Dermis blood vessel endothelial cell (primary cell): ENCODE measurements at regions not wholly inside any gene's neighbourhood (a gene's known extent, or its start where the extent isn't known, plus 50 kb on each side); places are given as distances from the start of the nearest gene placed in this dataset.
"Not testable (repeated sequence)": the region's sequence is repeated elsewhere in the genome, so short reads cannot be mapped to it uniquely, and the experiment has no call there.

Experiments used
- DNase-seq: peaks from one replicate; pipeline ENCODE4 v3.0.0; 2010

DNA sequence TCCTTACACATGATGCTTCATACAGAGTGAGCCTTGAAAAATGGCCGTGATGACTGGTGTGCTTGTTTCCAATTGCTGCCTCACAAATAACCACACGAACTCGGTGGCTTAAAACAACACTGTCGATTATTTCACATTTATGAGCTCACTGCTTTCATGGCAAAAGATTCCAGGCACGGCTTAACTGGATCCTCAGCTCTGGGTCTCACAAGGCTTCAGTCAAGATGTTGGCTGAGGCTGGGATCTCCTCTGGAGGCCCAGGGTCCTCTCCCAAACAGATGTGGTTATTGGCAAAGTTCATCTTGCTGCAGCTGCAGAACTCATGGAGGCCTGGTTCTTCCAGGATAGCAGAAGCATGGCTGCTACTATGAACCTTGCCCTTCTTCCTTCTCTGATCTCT, 144.6 kb downstream of the TFAP2C start:
- no peak for DNase-seq

DNA sequence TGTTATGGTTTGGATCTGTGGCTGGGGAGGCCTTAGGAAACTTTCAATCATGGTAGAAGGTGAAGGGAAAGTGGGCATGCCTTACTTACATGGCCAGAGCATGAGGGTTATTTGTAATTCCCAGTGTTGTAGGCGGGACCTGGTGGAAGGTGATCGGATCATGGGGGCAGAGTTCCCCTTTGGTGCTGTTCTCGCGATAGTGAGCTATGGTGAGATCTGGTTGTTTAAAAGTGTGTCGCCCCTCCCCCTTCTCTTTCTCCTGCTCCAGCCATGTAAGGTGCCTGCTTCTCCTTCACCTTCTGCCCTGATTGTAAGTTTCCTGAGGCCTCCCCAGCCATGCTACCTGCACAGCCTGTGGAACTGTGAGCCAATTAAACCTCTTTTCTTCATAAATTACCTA, 145.8 kb downstream of the TFAP2C start:
- DNase-seq, result no peak

DNA sequence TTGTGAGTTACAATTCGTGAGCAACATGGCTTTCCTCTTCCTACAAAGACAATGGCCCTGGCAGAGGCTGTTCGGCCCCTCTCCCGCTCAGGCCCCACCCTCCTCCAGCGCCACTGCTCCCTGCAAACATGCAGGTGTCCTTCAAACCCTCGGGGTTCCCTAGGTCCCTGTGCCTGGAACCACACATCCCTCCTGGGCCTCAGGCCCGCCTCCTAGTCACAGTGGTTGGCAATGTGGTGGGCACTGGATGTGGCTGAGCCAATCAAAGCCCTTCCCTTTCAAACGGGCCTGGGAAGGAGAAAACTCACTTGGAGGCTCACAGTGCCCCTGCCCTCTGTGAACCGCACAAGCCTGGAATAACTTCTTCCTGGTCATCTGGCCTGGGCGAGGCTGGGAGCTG, 147.2 kb downstream of the TFAP2C start:
- DNase-seq, result no peak

DNA sequence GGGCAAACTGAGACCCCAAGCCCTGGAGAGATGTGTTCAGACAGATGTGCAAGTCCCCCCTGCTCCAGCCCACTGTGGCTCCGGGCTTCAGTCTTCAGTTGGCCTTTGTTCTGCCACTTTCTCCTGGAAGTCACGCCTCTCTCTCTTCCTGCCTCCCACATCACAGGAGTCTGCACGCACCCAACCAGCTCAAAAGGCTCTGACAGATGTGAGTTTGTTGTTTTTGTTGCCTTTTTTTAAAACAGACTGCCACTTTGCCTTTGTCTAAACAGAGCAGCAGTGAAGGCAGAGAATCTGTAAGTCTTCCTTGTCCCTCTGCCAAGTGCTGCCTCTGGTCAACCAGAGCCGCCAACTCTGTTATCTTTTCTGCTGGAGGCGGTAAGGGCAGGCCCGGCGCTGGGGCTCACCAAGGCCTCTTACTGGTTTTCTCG, 149.7 kb downstream of the TFAP2C start:
- DNase-seq, result peak; percentile 21

DNA sequence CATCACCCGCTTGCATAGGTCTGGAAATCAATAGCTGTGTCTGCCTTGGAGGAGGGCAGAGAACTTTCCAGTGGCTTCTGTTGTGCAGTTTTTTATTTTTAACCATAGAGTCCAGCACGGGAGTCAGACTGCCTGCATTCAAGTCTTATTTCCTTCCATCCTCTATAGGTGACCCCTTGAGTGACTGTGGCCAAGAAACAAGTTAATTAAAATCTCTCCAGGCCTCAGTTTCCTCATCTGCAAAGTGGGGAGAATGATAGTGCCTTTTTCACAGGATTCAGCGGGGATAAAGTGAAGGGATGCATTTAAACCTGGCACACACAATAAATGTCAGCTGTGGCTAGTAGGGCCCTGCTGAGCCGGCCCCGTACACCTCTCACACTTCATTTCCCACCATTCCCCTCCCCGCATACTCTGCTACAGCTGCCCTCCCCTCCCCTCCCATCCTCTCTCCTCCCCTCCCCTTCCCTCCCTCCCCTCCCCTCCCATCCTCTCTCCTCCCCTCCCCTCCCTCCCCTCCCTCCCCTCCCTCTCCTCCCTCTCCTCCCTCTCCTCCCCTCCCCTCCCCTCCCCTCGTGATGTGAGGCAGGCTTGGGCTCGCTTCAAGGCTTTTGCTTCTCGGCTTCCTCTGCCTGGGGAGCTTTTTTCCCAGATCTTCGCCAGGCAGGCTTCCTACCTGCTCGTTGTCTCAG, 150.5 kb downstream of the TFAP2C start:
- no peak for DNase-seq

DNA sequence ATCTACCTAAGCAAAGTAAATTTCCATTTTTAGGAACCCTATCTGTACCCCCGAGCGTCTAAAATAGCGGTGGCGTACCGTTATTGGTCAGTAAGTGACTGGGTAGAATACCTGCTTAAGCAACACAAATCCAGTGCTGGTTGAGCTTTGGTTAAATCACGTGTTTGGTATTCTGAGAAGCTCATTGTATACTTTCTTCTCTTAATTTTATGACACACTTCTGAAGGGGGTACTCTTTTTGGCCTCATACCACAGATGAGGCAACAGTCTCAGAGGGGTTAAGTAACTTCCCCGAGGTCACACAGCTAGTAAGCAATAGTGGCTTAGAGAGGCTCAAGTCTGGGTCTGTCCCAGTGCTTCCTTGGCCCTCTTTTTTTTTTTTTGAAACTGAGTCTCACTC, 151.2 kb downstream of the TFAP2C start:
- DNase-seq, result no peak

DNA sequence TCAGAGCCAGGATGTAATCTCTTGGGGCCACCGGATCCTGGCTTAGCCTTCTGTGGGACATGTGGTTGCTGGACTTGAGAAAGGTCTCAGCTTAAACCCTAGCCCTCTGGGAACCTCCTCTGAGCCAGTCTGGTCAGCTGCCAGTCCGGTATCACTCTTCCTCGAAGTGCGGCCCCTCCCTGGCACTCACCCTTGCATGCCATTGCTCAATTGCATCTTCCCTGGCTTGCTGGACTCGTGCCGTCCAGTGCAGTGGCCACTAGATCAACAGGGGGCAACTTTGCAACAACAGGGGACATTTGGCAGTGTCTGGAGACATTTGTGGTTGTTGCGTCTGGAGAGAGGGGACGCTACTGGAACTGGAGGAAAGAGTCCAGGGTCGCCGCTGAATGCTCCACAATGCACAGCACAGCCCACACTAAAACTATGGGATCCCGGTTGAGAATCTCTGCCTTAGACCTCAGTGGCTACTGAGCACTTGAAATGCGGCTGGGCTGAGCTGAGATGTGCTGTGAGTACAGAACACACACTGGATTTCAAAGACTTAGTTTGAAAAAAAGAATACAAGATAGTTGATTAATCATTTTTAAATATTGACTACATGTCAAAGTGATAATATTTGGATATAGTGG, 152.1 kb downstream of the TFAP2C start:
- DNase-seq, result no peak

DNA sequence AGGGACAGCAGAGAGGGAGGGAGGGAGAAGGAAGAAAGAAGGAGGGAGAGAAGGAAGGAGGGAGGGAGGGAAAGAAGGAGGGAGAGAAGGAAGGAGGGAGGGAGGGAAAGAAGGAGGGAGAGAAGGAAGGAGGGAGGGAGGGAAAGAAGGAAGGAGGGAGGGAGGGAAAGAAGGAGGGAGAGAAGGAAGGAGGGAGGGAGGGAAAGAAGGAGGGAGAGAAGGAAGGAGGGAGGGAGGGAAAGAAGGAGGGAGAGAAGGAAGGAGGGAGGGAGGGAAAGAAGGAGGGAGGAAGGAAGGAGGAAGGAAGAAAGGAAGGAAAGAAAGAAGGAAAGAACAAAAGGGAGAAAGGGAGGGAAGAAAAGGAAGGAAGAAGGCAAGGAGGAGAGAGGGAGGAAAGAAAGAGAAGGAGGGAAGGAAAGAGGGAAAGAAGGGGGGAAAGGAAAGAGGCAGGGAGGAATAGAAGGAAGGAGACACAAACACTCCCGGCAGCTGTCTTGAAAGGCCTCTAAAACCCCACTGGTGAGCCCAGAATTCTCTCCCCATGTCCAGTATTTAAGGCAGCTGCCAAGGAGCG, 153.0 kb downstream of the TFAP2C start:
- not testable (repeated sequence) for DNase-seq

DNA sequence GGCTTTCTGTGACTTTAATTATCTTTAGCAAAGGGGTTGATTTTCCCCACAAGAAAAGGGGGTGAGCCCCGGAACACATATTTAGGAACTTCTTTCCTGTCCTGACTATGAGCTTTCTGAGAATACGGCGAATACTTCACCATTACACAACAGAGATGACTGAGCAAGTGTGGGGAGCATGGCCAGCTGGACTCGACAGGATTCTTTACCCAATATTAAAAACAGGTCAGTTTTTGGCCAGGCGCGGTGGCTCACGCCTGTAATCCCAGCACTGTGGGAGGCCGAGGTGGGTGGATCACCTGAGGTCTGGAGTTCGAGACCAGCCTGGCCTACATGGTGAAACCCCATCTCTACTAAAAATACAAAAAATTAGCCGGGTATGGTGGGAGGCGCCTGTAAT, 153.7 kb downstream of the TFAP2C start:
- not testable (repeated sequence) for DNase-seq

DNA sequence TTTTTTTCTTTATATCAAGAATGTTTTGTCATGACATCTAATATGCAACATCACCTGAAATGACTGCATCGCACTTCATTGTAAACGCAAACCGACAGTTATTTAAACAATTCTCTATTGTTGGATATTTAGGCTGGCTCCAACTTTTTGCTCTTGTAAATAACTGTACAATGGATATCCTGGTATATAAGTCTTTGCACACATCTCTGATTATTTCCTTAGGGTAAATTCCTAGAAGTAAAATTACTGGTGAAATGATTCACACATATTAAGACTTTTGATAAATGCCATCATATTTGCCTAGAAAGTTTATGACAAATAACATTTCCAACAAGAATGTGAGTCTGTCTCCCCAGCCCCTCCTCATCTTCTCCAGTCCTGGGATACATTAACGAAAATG, 154.7 kb downstream of the TFAP2C start:
- no peak for DNase-seq

DNA sequence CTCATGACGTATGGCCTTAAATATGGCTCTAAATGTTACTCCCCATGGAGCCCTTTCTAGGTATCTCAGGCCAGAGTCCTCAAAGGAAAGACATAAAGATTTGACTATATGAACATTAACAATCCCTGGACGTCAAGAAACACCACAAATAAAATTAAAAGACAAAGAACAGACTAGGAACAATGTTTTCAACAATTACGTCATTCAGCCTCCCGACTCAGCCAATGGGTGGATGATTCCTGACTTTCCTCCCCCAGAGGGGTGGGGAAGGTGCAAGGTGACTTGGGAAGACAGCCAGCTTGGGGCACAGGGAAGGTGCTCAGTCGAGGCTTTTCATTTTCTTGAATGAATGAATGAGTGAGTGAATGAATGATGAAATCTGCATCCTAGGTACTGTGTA, 157.4 kb downstream of the TFAP2C start:
- no peak for DNase-seq

DNA sequence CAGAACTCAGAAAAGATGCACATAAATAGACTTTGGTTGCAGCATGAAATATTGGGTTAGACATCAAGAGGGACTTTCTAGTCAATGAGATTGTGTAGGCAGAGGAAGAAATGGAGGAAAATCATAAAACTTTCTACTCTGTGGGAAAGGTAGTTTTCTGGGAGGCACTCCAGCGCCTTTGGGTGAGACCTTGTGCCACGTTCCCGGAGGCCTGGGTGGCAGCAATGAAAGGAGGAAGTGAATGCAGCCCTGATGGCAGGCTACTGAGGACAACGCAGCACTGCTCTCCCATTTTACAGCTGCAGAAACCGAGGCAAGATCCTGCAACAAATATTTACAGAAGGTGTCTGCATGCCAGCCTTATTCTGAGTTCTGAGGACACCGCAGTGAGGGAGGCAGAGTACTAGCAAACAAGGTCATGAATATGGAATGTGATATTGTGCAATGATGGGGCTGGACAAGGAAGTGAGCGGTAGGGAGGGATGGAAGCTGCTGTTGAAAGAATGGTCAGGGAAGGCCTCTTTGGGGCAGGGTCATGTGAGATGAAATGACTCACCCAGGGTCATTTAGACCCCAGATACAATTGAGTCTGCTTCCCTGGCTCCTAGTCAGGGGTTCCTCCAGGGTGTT, 159.1 kb downstream of the TFAP2C start:
- DNase-seq, result peak; percentile 67

DNA sequence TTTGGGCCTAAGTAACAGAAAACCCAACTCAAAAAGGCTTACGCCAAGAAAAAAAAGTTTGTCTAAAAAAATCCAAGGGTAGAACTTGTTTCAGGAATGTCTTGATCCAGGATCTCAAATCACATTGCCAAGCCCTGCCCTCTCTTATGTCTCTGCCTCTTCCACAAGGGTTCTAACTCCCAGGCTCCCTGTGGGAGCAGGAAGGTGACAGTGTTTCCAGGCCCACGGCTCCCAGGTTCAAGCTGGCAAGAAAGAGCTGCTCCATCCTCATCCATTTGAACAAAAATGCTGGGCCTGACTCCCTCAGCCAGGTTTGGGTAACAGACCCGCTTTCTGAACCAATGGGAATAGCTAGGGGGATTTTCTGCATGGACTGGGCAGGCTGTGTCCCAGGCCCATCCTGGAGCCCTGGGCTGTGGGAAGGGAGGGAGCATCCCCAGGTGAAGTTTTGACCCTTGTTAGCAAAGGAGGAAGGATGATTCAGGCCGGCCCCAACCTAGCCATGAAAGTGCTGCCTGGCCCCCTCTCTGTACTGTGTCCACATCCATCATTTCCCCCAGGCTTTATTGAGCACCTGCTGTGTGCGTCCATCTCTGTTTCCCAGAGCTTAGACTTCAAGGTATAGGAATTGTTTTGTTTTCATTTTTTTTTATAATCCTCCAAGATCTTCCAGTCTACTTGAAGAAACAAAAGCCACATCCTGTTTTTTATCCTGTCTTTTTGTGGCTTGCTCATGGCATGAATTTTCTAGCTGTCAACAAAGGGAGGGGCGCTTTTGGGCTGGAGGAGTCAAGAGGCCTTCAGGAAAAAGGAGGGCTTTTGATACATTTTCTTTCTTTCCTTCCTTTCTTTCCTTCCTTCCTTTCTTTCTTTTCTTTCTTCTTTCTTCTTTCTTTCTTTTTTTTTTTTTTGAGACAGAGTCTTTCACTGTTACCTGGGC, 159.8 kb downstream of the TFAP2C start:
- no peak for DNase-seq

DNA sequence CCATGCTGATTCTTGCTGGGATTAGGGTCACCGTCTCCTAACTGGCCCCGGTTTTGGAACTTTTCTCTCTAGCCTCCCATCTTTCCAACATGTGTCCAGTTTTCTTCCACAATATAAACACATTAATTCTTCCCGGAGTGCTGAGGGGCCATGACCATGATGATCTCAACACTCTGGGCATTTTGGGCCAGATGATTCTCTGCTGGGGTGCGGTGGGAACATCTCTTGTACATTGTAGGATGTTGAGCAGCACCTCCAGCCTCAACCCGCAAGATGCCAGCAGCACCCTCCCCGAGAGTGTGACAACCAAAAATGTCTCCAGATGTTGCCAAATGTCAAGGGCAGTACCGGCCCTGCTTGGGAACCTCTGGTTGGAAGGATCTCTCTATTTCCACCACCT, 164.8 kb downstream of the TFAP2C start:
- DNase-seq, result no peak

DNA sequence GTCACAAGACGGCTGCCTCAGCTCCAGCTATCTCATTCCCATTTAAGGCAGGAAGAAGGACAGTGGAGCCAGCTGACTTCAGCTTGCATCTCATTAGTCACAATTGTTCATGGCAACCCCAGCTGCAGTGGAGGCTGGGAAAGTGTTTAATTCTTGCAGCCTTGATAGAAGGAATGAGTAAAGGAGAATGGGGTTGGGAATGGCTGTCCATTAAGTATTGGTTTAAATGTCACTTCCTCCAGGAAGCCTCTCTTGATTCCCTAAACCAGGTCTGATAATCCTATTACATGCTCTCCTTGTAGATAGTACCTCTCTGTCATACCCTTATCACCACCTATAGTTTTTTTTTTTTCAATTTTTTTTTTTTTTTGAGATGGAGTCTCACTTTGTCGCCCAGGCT, 166.4 kb downstream of the TFAP2C start:
- DNase-seq, result no peak

DNA sequence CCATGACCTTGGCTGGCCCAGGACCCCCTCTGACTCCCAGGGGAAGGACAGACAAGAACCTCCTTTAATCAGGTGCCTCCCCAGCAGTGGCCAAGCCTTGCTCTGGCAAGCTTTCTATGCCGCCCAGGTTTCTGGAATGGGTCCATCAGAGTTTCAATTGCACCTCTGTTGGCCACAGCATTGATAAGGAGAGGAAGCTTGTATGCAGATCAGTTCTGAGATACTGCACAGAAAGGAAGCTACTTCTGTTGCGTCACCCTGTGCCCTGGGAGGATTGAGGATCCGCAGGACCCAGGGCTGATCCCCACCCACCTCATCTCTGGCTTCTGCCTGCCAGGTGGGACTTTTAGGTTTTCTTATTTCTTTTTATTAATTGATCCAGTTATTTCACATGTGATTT, 167.2 kb downstream of the TFAP2C start:
- DNase-seq, result no peak

DNA sequence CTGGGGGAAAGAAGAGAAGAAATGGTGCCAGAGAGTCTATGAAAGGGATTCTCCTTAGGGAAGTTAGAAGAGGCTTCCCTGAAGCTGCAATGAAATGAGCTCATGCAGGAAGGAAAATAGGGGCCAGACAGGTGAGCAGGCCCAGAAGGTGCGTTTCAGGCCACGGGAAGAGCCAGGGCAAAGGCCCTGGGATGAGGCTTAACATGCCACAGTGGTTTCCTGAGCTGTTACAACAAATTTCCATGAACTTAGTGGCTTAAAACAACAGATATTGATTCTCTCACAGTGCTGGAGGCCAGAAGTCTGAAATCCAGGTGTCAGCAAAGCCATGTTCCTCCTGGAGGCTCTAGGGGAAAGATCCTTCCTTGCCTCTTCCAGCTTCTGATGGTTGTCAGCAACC, 167.9 kb downstream of the TFAP2C start:
- no peak for DNase-seq

DNA sequence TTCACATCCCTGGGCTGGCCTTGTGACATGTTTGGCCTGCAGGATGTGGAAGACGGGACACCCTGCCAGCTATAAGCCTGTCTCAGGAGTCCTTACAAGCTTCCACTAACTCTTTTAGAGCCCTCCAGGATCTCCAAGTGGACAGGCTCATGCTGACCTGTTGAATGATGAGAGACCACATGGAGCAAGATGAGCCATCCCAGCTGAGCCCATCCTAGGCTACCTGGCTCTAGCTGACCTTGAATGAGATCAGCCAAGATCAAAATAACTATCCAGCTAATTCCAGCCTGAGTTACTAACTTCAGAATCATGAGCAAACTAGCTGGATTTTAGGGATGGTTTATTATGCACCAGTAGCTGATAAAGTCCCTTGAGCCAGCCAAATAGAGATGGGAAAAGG, 169.5 kb downstream of the TFAP2C start:
- no peak for DNase-seq

DNA sequence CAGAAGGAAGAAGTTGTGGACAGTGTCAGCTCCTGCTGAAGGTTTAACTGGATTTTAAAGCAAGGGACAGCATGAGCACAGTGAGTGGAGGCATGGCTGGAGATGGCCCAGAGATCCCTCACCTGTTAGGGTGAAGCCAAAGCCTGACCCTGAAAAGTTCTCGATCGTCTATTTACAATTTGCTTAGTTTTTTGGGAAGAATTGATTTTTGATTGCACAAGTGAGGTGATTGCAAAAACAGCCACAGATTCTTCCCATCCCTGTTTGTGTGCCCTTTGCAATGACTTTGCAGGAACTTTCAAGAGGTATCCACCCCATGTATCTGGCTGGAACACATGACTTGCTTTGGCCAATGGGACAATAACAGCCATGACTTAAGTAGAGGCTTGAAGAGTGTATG, 170.1 kb downstream of the TFAP2C start:
- DNase-seq, result no peak

DNA sequence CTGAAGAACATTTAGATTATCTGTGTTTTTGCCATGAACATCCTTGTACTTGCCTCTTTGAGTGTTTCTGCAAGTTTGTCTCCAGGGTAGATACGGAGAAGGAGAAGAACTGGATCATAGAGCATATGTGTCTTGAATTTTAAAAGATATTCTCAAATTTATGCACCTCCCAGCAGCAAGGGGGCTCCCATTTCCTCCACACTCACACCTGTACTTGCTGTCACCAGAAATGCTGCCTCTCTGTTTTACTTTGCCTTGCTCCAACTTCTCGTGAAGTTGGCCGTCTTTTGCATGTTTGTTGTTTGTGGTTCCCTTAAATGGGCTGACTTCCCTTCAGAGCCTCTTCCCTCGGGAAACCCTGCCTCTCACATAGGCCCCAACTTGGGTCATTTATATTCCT, 171.0 kb downstream of the TFAP2C start:
- no peak for DNase-seq

DNA sequence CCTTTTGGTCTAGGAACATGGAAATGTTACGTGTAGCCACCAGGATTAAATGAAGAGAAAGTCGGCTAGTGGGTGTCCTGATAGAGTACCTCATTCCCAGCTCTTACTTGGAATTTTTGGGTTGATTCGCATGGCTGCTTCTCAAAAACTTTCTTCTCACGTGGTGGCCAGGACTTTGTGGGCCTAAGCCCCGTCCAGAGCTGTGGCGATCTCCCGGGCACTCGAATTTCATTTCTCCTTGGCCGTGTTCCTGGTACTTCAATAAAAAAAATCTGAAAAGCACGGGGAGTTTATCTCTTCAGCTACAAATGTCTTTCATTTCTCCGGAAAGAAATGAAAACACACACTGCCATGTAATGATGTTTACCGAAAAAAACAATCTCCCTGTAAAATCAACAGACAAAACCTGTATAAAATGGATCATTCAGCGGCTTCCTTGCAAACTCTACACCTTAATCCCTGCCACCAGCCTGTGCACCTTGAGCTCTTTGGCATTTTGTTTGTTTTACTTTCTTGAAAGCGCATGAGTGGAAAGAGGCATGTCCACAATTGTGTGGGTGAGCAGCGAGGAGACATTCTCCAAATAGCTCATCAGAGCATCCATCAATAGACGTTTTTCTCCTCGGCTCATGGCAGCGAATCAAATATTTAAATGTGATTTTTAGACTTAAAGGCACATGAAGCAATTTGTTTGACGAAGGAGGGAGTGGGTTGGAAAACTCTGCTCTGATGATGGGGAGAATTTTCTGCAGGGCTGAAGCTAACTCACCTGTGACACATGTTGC, 173.1 kb downstream of the TFAP2C start:
- DNase-seq, result no peak

DNA sequence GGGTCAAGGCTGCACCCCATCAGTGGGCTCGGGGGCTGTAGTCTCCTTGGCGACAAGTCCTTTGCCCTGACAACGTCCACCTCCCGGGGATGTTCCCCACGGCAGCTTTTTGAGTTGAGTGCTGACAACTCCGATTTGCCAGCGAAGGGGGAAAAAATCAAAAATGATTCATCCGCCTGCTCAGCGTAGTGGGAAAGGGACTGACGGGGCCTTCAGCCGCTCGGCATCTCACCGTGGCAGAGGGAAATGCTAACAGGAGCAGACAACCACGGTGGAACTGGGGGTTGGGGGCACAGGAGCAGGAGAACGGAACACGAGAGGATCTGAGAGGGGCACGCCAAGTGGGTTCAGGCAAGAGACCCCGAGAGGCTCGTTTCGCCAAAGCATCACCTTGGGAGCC, 173.7 kb downstream of the TFAP2C start:
- DNase-seq, result no peak
